Posterior vena cava (tissue), 2 donors: ENCODE measurements at regions not wholly inside any gene's neighbourhood (a gene's known extent, or its start where the extent isn't known, plus 50 kb on each side); places are given as distances from the start of the nearest gene placed in this dataset.
A peak's percentile ranks its signal among the peaks of the same experiment; 100 is the strongest.

Experiments
- DNase-seq: peaks from one replicate; pipeline ENCODE4 v3.0.0-alpha.2; 2020; ENCODE audit warnings: low spot score
- intact Hi-C, 2 donors: fragments of 100-400 bp; cut with DNase I; formaldehyde crosslinking; loops; one replicate each; pipeline versions ENCODE4 v1.14.1 to v1.14.2; 2022 to 2023
- donor health status: DM: yes; HTN: yes; CAD: no.
- donor health status: DM: yes; HTN: yes; CAD: no.

GRCh38 chr15:57819646-57820045 lies 113.1 kb downstream of the POLR2M start:
- no peak for DNase-seq
- intact Hi-C loops = no loop called here

- intact Hi-C loops = no loop called here
Measured at GRCh38 chr15:57820119-57820518, 113.6 kb downstream of the POLR2M start.

GRCh38 chr15:57821826-57822225 lies 115.3 kb downstream of the POLR2M start:
- intact Hi-C loops = no loop called here
- DNase-seq = no peak

More at GRCh38 chr15:57820119-57820518, 113.6 kb downstream of the POLR2M start:
- no peak for DNase-seq

- DNase-seq = no peak
- intact Hi-C loops = no loop called here
Measured at GRCh38 chr15:57823325-57823882, 116.9 kb downstream of the POLR2M start.

GRCh38 chr15:57824186-57824585 lies 117.7 kb downstream of the POLR2M start:
- DNase-seq = no peak
- intact Hi-C loops = no loop called here

- intact Hi-C loops = no loop called here
- DNase-seq = no peak
Measured at GRCh38 chr15:57827021-57827420, 120.5 kb downstream of the POLR2M start.

- DNase-seq = no peak
- intact Hi-C loops = no loop called here
Measured at GRCh38 chr15:57827971-57828370, 121.5 kb downstream of the POLR2M start.

- DNase-seq = no peak
- intact Hi-C loops = no loop called here
Measured at GRCh38 chr15:57832183-57832582, 125.7 kb downstream of the POLR2M start.

- intact Hi-C loops = no loop called here
- DNase-seq = no peak
Measured at GRCh38 chr15:57835119-57835518, 128.6 kb downstream of the POLR2M start.

GRCh38 chr15:57849317-57849716 lies 142.8 kb downstream of the POLR2M start:
- DNase-seq = no peak
- intact Hi-C loops = no loop called here

GRCh38 chr15:57854531-57854930 lies 148.0 kb downstream of the POLR2M start:
- no peak for DNase-seq
- intact Hi-C loops = loop anchor here in 1 of 2 donors (10.0 kb wide), 2 partner anchors 100 to 180 kb away; no protein-coding TSS in a partner anchor

- intact Hi-C loops = loop anchor here in 1 of 2 donors (10.0 kb wide), 2 partner anchors 103 to 183 kb away; no protein-coding TSS in a partner anchor
- DNase-seq = no peak
Measured at GRCh38 chr15:57857871-57858270, 151.4 kb downstream of the POLR2M start.

GRCh38 chr15:57859130-57859685 lies 152.7 kb downstream of the POLR2M start:
- no peak for DNase-seq
- intact Hi-C loops = loop anchor here in 1 of 2 donors (10.0 kb wide), 2 partner anchors 104 to 184 kb away; no protein-coding TSS in a partner anchor

- intact Hi-C loops = loop anchor here (5.0 to 10.0 kb wide), 4 partner anchors 196 to 1369 kb away; partner anchors contain the start of gene ALDH1A2 (in 1 of the 2)
- no peak for DNase-seq
Measured at GRCh38 chr15:57861034-57861638, 154.6 kb downstream of the POLR2M start.

GRCh38 chr15:57861815-57862586 lies 155.5 kb downstream of the POLR2M start:
- intact Hi-C loops = loop anchor here (5.0 to 10.0 kb wide), 4 partner anchors 197 to 1370 kb away; partner anchors contain the start of gene ALDH1A2 (in 1 of the 2)
- no peak for DNase-seq

GRCh38 chr15:57862761-57863160 lies 156.2 kb downstream of the POLR2M start:
- DNase-seq = no peak
- intact Hi-C loops = loop anchor here (5.0 to 10.0 kb wide), 4 partner anchors 198 to 1370 kb away; partner anchors contain the start of gene ALDH1A2 (in 1 of the 2)

GRCh38 chr15:57865294-57865693 lies 158.8 kb downstream of the POLR2M start:
- intact Hi-C loops = loop anchor here (5.0 to 10.0 kb wide), 2 partner anchors 200 to 202 kb away; partner anchors contain the start of gene ALDH1A2 (in 1 of the 2)
- DNase-seq = no peak

- DNase-seq = peak; percentile 86
- intact Hi-C loops = loop anchor here (5.0 to 10.0 kb wide), 2 partner anchors 201 kb away; partner anchors contain the start of gene ALDH1A2 (in 1 of the 2)
Measured at GRCh38 chr15:57866149-57866736, 159.7 kb downstream of the POLR2M start.
